ENCODE measurements at regions not wholly inside any gene's neighbourhood (a gene's known extent, or its start where the extent isn't known, plus 50 kb on each side); places are given as distances from the start of the nearest gene placed in this dataset.

GRCh38 chr5:92370032-92370431, 986.9 kb upstream of the ARRDC3 start:
- TF ChIP-seq POLR2A (IDR thresholded peaks at IDR 0.05; ENCODE audit: extremely low read depth, insufficient read length) (no peak), MAX (IDR thresholded peaks at IDR 0.05; ENCODE audit: low read depth, low read length) (no peak), MYC (IDR thresholded peaks at IDR 0.05; ENCODE audit: low read depth, low read length) (no peak), CTCF (IDR thresholded peaks at IDR 0.05; ENCODE audit: low read depth, low read length) (no peak)
- H3K4me3 ChIP-seq (ENCODE audit: low read depth, low read length) = no peak overlapping the region

GRCh38 chr5:92369587-92369986, 986.5 kb upstream of the ARRDC3 start:
- no peak overlapping the region for H3K4me3 ChIP-seq (ENCODE audit: low read depth, low read length)
- DNase-seq (ENCODE audit: low read depth) = no peak
- TF ChIP-seq MAX (IDR thresholded peaks at IDR 0.05; ENCODE audit: low read depth, low read length) = no peak
- no peak for TF ChIP-seq POLR2A (IDR thresholded peaks at IDR 0.05; ENCODE audit: extremely low read depth, insufficient read length)
- TF ChIP-seq CTCF (IDR thresholded peaks at IDR 0.05; ENCODE audit: low read depth, low read length) = no peak
- no peak for TF ChIP-seq MYC (IDR thresholded peaks at IDR 0.05; ENCODE audit: low read depth, low read length)

More at GRCh38 chr5:92370032-92370431, 986.9 kb upstream of the ARRDC3 start:
- DNase-seq (ENCODE audit: low read depth) = no peak

- TF ChIP-seq POLR2A (IDR thresholded peaks at IDR 0.05; ENCODE audit: extremely low read depth, insufficient read length) = no peak
- TF ChIP-seq MAX (IDR thresholded peaks at IDR 0.05; ENCODE audit: low read depth, low read length) = no peak
- no peak for TF ChIP-seq MYC (IDR thresholded peaks at IDR 0.05; ENCODE audit: low read depth, low read length)
- no peak for TF ChIP-seq CTCF (IDR thresholded peaks at IDR 0.05; ENCODE audit: low read depth, low read length)
- no peak for DNase-seq (ENCODE audit: low read depth)
- H3K4me3 ChIP-seq (ENCODE audit: low read depth, low read length) = no peak overlapping the region
Observed at GRCh38 chr5:92364986-92365550, 982.0 kb upstream of the ARRDC3 start.

GRCh38 chr5:92353107-92354030, 970.3 kb upstream of the ARRDC3 start:
- H3K4me3 ChIP-seq (ENCODE audit: low read depth, low read length) = no peak overlapping the region
- no peak for DNase-seq (ENCODE audit: low read depth)
- no peak for TF ChIP-seq MAX (IDR thresholded peaks at IDR 0.05; ENCODE audit: low read depth, low read length)
- no peak for TF ChIP-seq MYC (IDR thresholded peaks at IDR 0.05; ENCODE audit: low read depth, low read length)
- no peak for TF ChIP-seq CTCF (IDR thresholded peaks at IDR 0.05; ENCODE audit: low read depth, low read length)

GRCh38 chr5:92337772-92338234, 954.7 kb upstream of the ARRDC3 start:
- DNase-seq (ENCODE audit: low read depth) = no peak
- H3K4me3 ChIP-seq (ENCODE audit: low read depth, low read length) = no peak overlapping the region
- TF ChIP-seq POLR2A (IDR thresholded peaks at IDR 0.05; ENCODE audit: extremely low read depth, insufficient read length) (no peak), CTCF (IDR thresholded peaks at IDR 0.05; ENCODE audit: low read depth, low read length) (no peak), MYC (IDR thresholded peaks at IDR 0.05; ENCODE audit: low read depth, low read length) (no peak), MAX (IDR thresholded peaks at IDR 0.05; ENCODE audit: low read depth, low read length) (no peak)

Data from NB4 (cell line).